ENCODE measurements at regions not wholly inside any gene's neighbourhood (a gene's known extent, or its start where the extent isn't known, plus 50 kb on each side); places are given as distances from the start of the nearest gene placed in this dataset.
"Not testable (repeated sequence)": the region's sequence is repeated elsewhere in the genome, so short reads cannot be mapped to it uniquely, and the experiment has no call there.

DNA sequence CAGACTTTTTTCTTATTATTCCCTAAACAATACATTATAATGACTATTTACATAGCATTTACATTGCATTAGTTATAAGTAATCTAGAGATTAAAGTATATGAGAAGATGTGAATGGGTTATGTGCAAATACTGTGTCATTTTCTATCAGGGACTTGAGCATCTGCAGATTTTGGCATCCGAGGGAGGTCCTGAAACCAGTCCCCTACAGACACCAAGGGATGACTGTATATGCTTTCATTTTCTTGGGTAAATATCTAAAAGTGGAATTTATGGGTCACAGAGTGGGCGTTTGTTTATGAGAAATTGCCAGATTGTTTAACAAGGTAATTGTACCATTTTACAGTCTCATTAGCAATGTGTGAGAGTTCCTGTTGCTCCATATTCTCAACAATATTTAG lies 454.5 kb upstream of the API5 start:
- Histone ChIP-seq H3K9me3 (ENCODE audit: control insufficient read depth, insufficient read depth, low read depth, low read length) (no peaks in the 10 kb centered on the region), H2AFZ (ENCODE audit: low read length) (no peak overlapping the region), H3K27me3 (ENCODE audit: control insufficient read depth, insufficient read depth, low read length) (no peaks in the 10 kb centered on the region), H3K4me3 (replicated peaks in 1 of 4; ENCODE audit: control extremely low read depth in 1 of 4, insufficient read depth in 1 of 4, low read depth in 3 of 4, low read length in 4 of 4) (no peak overlapping the region), H3K79me2 (ENCODE audit: control insufficient read depth, insufficient read depth, low read length) (no peaks in the 10 kb centered on the region), H4K20me1 (ENCODE audit: control insufficient read depth, extremely low read depth, insufficient read depth, low read length) (no peaks in the 10 kb centered on the region), H3K4me2 (ENCODE audit: extremely low read depth, insufficient read depth, low read length) (no peak overlapping the region), H3K4me1 (ENCODE audit: control insufficient read depth, extremely low read depth, insufficient read depth, low read length) (no peaks in the 10 kb centered on the region), H3K27ac (ENCODE audit: insufficient read depth, low read length) (no peak overlapping the region), H3K9ac (ENCODE audit: insufficient read depth, low read length) (no peak overlapping the region), H3K36me3 (ENCODE audit: control insufficient read depth, insufficient read depth, low read length) (no peaks in the 10 kb centered on the region)
- no peak for TF ChIP-seq EZH2 (IDR thresholded peaks at IDR 0.05; ENCODE audit: low read length, missing control alignments)
- TF ChIP-seq, protein P1, sequence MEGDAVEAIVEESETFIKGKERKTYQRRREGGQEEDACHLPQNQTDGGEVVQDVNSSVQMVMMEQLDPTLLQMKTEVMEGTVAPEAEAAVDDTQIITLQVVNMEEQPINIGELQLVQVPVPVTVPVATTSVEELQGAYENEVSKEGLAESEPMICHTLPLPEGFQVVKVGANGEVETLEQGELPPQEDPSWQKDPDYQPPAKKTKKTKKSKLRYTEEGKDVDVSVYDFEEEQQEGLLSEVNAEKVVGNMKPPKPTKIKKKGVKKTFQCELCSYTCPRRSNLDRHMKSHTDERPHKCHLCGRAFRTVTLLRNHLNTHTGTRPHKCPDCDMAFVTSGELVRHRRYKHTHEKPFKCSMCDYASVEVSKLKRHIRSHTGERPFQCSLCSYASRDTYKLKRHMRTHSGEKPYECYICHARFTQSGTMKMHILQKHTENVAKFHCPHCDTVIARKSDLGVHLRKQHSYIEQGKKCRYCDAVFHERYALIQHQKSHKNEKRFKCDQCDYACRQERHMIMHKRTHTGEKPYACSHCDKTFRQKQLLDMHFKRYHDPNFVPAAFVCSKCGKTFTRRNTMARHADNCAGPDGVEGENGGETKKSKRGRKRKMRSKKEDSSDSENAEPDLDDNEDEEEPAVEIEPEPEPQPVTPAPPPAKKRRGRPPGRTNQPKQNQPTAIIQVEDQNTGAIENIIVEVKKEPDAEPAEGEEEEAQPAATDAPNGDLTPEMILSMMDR (conservative IDR thresholded peaks at IDR 0.05 in 1 of 2, IDR thresholded peaks at IDR 0.05 in 1 of 2; ENCODE audit: low read depth in 1 of 2, low read length in 2 of 2): no peak
- no peak for DNase-seq (ENCODE audit: low read depth in 2 of 2)

DNA sequence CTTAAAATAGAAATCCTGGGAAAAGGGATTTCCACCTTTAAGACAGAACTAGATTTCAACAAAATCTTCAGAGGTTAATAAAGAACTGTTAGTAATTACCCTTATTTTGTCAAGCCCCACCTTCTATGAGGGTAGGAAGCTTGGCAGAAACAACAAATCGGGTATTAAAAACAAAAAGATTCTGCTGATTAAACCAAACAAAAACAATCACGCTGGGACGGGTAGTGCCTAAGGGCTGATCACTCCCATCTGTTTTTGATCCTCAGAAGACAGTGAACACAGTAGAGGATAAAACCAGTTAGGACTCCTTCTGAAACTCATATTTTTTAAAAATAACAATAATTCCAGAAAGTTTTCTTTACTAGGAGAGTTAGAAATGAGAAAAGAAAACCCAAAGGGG lies 441.3 kb upstream of the API5 start:
- TF ChIP-seq, protein P1 (conservative IDR thresholded peaks at IDR 0.05 in 1 of 2, IDR thresholded peaks at IDR 0.05 in 1 of 2; ENCODE audit: low read depth in 1 of 2, low read length in 2 of 2): no peak
- TF ChIP-seq EZH2 (IDR thresholded peaks at IDR 0.05; ENCODE audit: low read length, missing control alignments): no peak
- H3K4me1 ChIP-seq (ENCODE audit: control insufficient read depth, extremely low read depth, insufficient read depth, low read length): no peaks in the 10 kb centered on the region
- no peak overlapping the region for H3K4me2 ChIP-seq (ENCODE audit: extremely low read depth, insufficient read depth, low read length)
- H4K20me1 ChIP-seq (ENCODE audit: control insufficient read depth, extremely low read depth, insufficient read depth, low read length): no peaks in the 10 kb centered on the region
- no peak for DNase-seq (ENCODE audit: low read depth in 2 of 2)
- H2AFZ ChIP-seq (ENCODE audit: low read length): no peak overlapping the region
- H3K27me3 ChIP-seq (ENCODE audit: control insufficient read depth, insufficient read depth, low read length): no peaks in the 10 kb centered on the region
- no peaks in the 10 kb centered on the region for H3K79me2 ChIP-seq (ENCODE audit: control insufficient read depth, insufficient read depth, low read length)
- no peak overlapping the region for H3K4me3 ChIP-seq (replicated peaks in 1 of 4; ENCODE audit: control extremely low read depth in 1 of 4, insufficient read depth in 1 of 4, low read depth in 3 of 4, low read length in 4 of 4)
- no peaks in the 10 kb centered on the region for H3K36me3 ChIP-seq (ENCODE audit: control insufficient read depth, insufficient read depth, low read length)
- no peak overlapping the region for H3K9ac ChIP-seq (ENCODE audit: insufficient read depth, low read length)
- H3K9me3 ChIP-seq (ENCODE audit: control insufficient read depth, insufficient read depth, low read depth, low read length): no peaks in the 10 kb centered on the region
- H3K27ac ChIP-seq (ENCODE audit: insufficient read depth, low read length): no peak overlapping the region

DNA sequence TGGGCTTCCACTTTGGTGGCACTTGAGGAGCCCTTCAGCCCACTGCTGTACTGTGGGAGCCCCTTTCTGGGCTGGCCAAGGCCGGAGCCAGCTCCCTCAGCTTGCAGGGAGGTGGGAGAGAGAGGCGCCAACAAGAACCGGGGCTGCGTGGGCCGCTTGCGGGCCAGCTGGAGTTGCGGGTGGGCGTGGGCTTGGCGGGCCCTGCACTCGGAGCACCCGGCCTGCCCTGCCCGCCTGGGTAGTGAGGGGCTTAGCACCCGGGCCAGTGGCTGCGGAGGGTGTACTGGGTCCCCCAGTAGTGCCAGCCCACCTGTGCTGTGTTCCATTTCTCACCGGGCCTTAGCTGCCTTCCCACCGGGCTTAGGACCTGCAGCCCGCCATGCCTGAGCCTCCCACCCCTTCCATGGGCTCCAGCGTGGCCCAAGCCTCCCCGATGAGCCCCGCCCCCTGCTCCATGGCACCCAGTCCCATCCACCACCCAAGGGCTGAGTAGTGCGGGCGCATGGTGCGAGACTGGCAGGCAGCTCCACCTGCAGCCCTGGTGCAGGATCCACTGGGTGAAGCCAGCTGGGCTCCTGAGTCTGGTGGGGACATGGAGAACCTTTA lies 437.9 kb upstream of the API5 start:
- not testable (repeated sequence) for H3K36me3 ChIP-seq (ENCODE audit: control insufficient read depth, insufficient read depth, low read length); H3K4me3 ChIP-seq (replicated peaks in 1 of 4; ENCODE audit: control extremely low read depth in 1 of 4, insufficient read depth in 1 of 4, low read depth in 3 of 4, low read length in 4 of 4); H3K79me2 ChIP-seq (ENCODE audit: control insufficient read depth, insufficient read depth, low read length); DNase-seq (ENCODE audit: low read depth in 2 of 2); H2AFZ ChIP-seq (ENCODE audit: low read length); H4K20me1 ChIP-seq (ENCODE audit: control insufficient read depth, extremely low read depth, insufficient read depth, low read length); H3K9me3 ChIP-seq (ENCODE audit: control insufficient read depth, insufficient read depth, low read depth, low read length); H3K27me3 ChIP-seq (ENCODE audit: control insufficient read depth, insufficient read depth, low read length); H3K27ac ChIP-seq (ENCODE audit: insufficient read depth, low read length); H3K4me1 ChIP-seq (ENCODE audit: control insufficient read depth, extremely low read depth, insufficient read depth, low read length); H3K4me2 ChIP-seq (ENCODE audit: extremely low read depth, insufficient read depth, low read length); H3K9ac ChIP-seq (ENCODE audit: insufficient read depth, low read length)

DNA sequence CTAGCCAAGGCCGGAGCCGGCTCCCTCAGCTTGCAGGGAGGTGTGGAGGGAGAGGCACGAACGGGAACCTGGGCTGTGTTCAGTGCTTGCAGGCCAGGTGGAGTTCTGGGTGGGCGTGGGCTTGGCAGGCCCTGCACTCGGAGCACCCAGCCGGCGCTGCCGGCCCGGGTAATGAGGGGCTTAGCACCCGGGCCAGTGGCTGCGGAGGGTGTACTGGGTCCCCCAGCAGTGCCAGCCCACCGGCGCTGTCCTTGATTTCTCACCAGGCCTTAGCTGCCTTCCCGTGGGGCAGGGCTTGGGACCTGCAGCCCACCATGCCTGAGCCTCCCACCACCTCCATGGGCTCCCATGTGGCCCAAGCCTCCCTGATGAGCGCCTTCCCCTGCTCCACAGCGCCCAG lies 430.5 kb upstream of the API5 start:
- H3K9ac ChIP-seq (ENCODE audit: insufficient read depth, low read length); H3K27me3 ChIP-seq (ENCODE audit: control insufficient read depth, insufficient read depth, low read length); H3K27ac ChIP-seq (ENCODE audit: insufficient read depth, low read length); H3K4me1 ChIP-seq (ENCODE audit: control insufficient read depth, extremely low read depth, insufficient read depth, low read length); H4K20me1 ChIP-seq (ENCODE audit: control insufficient read depth, extremely low read depth, insufficient read depth, low read length); H2AFZ ChIP-seq (ENCODE audit: low read length); H3K4me2 ChIP-seq (ENCODE audit: extremely low read depth, insufficient read depth, low read length); H3K36me3 ChIP-seq (ENCODE audit: control insufficient read depth, insufficient read depth, low read length); H3K4me3 ChIP-seq (replicated peaks in 1 of 4; ENCODE audit: control extremely low read depth in 1 of 4, insufficient read depth in 1 of 4, low read depth in 3 of 4, low read length in 4 of 4); H3K9me3 ChIP-seq (ENCODE audit: control insufficient read depth, insufficient read depth, low read depth, low read length); H3K79me2 ChIP-seq (ENCODE audit: control insufficient read depth, insufficient read depth, low read length); DNase-seq (ENCODE audit: low read depth in 2 of 2): not testable (repeated sequence)
